Caco-2 (cell line): ENCODE measurements at regions not wholly inside any gene's neighbourhood (a gene's known extent, or its start where the extent isn't known, plus 50 kb on each side); places are given as distances from the start of the nearest gene placed in this dataset.

Experiments
- BruUV-seq: library from RNA; stranded (reverse); fragments of 400-500 nt; replicated peaks from 2 replicates; lab custom pipeline; 2021; lab: Mats Ljungman, UMichigan
- CTCF ChIA-PET: fragments of 300-600 bp; sonication (Branson Sonifier 250); formaldehyde crosslinking; loops from one replicate; lab custom pipeline; 2022; ENCODE audit warnings: antibody characterized with exemption; lab: Charles Lee
- POLR2A ChIA-PET: fragments of 300-600 bp; sonication (Branson Sonifier 250); formaldehyde crosslinking; loops from one replicate; lab custom pipeline; 2022; ENCODE audit warnings: antibody characterized with exemption; lab: Charles Lee
- DNase-seq, 2 experiments: peaks; one replicate each; pipeline versions ENCODE4 v3.0.0 to v3.0.0-alpha.2; 2020 to 2022
- H3K27me3 ChIP-seq: replicated peaks from 2 replicates; pipeline ENCODE4 v1.6.0; 2011; ENCODE audit warnings: low read length; ENCODE audit not compliant: control insufficient read depth, insufficient read depth
- H3K36me3 ChIP-seq: 2 replicates; pipeline ENCODE4 v1.5.1; 2011; ENCODE audit warnings: low read length; ENCODE audit not compliant: control insufficient read depth, insufficient read depth
- H3K4me1 ChIP-seq: fragments of 250-450 bp; sonication (Bioruptor Pico); 2 replicates; pipeline ENCODE4 v1.5.1; 2020; ENCODE audit warnings: mild to moderate bottlenecking
- H3K4me3 ChIP-seq: 2 replicates; pipeline ENCODE4 v1.5.1; 2011; ENCODE audit warnings: low read depth, mild to moderate bottlenecking, control low read depth, low read length
- H3K9me3 ChIP-seq: fragments of 250-450 bp; sonication (Bioruptor Pico); 2 replicates; pipeline ENCODE4 v1.5.1; 2020; ENCODE audit warnings: mild to moderate bottlenecking, moderate library complexity
- H3K27ac Mint-ChIP-seq: one replicate; pipeline ENCODE4 v1.8.0; 2022; ENCODE audit warnings: mixed read lengths; ENCODE audit not compliant: unreplicated experiment
- H3K27me3 Mint-ChIP-seq: one replicate; pipeline ENCODE4 v1.8.0; 2022; ENCODE audit warnings: mixed read lengths; ENCODE audit not compliant: insufficient read depth, unreplicated experiment
- H3K36me3 Mint-ChIP-seq: one replicate; pipeline ENCODE4 v1.8.0; 2022; ENCODE audit warnings: mild to moderate bottlenecking, mixed read lengths; ENCODE audit not compliant: insufficient read depth, unreplicated experiment
- H3K4me1 Mint-ChIP-seq: one replicate; pipeline ENCODE4 v1.8.0; 2022; ENCODE audit warnings: low read depth, mixed read lengths; ENCODE audit not compliant: unreplicated experiment
- H3K4me3 Mint-ChIP-seq: one replicate; pipeline ENCODE4 v1.8.0; 2022; ENCODE audit warnings: mild to moderate bottlenecking, moderate library complexity, mixed read lengths; ENCODE audit not compliant: unreplicated experiment
- H3K9me3 Mint-ChIP-seq: one replicate; pipeline ENCODE4 v1.8.0; 2022; ENCODE audit warnings: mixed read lengths; ENCODE audit not compliant: unreplicated experiment
- CTCF ChIP-seq, 2 experiments: fragments of 200-600 bp in 1 of 2; IDR thresholded peaks; 1 replicate in 1 of 2; 2 replicates in 1 of 2; pipeline versions ENCODE4 v1.5.1 to v1.8.0; 2011 to 2022; ENCODE audit warnings: antibody characterized with exemption in 1 of 2, control low read depth in 1 of 2, inconsistent platforms in 1 of 2, low read depth in 1 of 2, low read length in 1 of 2, mild to moderate bottlenecking in 1 of 2, moderate library complexity in 1 of 2; ENCODE audit not compliant: insufficient read depth in 1 of 2, severe bottlenecking in 1 of 2, unreplicated experiment in 1 of 2
- intact Hi-C: fragments of 100-400 bp; cut with micrococcal nuclease; formaldehyde crosslinking; loops from one replicate; pipeline ENCODE4 v1.10.0; 2022; ENCODE audit not compliant: unreplicated experiment

- H3K36me3 Mint-ChIP-seq: no peaks in the 10 kb centered on the region
- no peaks in the 10 kb centered on the region for H3K9me3 Mint-ChIP-seq
- H3K4me1 Mint-ChIP-seq: no peaks in the 10 kb centered on the region
- H3K27me3 Mint-ChIP-seq: peaks cover 4% of the 10 kb centered on the region
- H3K36me3 ChIP-seq: no peaks in the 10 kb centered on the region
- no peaks in the 10 kb centered on the region for H3K4me1 ChIP-seq
- DNase-seq: no peak
- TF ChIP-seq CTCF (IDR thresholded peaks at IDR 0.05; ENCODE audit: insufficient read depth in 1 of 2, low read depth in 1 of 2, low read length in 1 of 2, severe bottlenecking in 1 of 2, unreplicated experiment in 1 of 2): no peak
- H3K27me3 ChIP-seq: no peaks in the 10 kb centered on the region
- no peak overlapping the region for H3K4me3 ChIP-seq
- intact Hi-C loops: no loop called here
- H3K9me3 ChIP-seq: no peaks in the 10 kb centered on the region
- BruUV-seq: no TSS peak
- H3K4me3 Mint-ChIP-seq: no peak overlapping the region
- ChIA-PET POLR2A (no interaction called here), CTCF (no interaction called here)
- no peak overlapping the region for H3K27ac Mint-ChIP-seq
Observed at GRCh38 chr2:83394134-83394904, 1064.8 kb downstream of the SUCLG1 start.

GRCh38 chr2:83388804-83389203 lies 1070.3 kb downstream of the SUCLG1 start:
- Mint-ChIP-seq H3K36me3 (no peaks in the 10 kb centered on the region), H3K27me3 (peaks cover under 1% of the 10 kb centered on the region), H3K27ac (no peak overlapping the region), H3K4me1 (no peaks in the 10 kb centered on the region), H3K9me3 (no peaks in the 10 kb centered on the region), H3K4me3 (no peak overlapping the region)
- H3K36me3 ChIP-seq: no peaks in the 10 kb centered on the region
- no peaks in the 10 kb centered on the region for H3K27me3 ChIP-seq
- ChIA-PET POLR2A (no interaction called here), CTCF (no interaction called here)
- no peaks in the 10 kb centered on the region for H3K9me3 ChIP-seq
- TF ChIP-seq CTCF (IDR thresholded peaks at IDR 0.05; ENCODE audit: insufficient read depth in 1 of 2, low read depth in 1 of 2, low read length in 1 of 2, severe bottlenecking in 1 of 2, unreplicated experiment in 1 of 2): no peak
- H3K4me3 ChIP-seq: no peak overlapping the region
- intact Hi-C loops: no loop called here
- no peaks in the 10 kb centered on the region for H3K4me1 ChIP-seq
- no peak for DNase-seq
- no TSS peak for BruUV-seq

- no peaks in the 10 kb centered on the region for H3K9me3 Mint-ChIP-seq
- no TSS peak for BruUV-seq
Observed at GRCh38 chr2:83386549-83386948, 1072.5 kb downstream of the SUCLG1 start.

More at GRCh38 chr2:83386549-83386948, 1072.5 kb downstream of the SUCLG1 start:
- H3K9me3 ChIP-seq: no peaks in the 10 kb centered on the region
- H3K4me3 ChIP-seq: no peak overlapping the region
- Mint-ChIP-seq H3K4me3 (no peak overlapping the region), H3K27me3 (no peaks in the 10 kb centered on the region), H3K4me1 (no peaks in the 10 kb centered on the region), H3K36me3 (no peaks in the 10 kb centered on the region), H3K27ac (no peak overlapping the region)
- H3K27me3 ChIP-seq: no peaks in the 10 kb centered on the region
- no peak for DNase-seq
- H3K4me1 ChIP-seq: no peaks in the 10 kb centered on the region
- H3K36me3 ChIP-seq: no peaks in the 10 kb centered on the region
- POLR2A ChIA-PET: no interaction called here
- no peak for TF ChIP-seq CTCF (IDR thresholded peaks at IDR 0.05; ENCODE audit: insufficient read depth in 1 of 2, low read depth in 1 of 2, low read length in 1 of 2, severe bottlenecking in 1 of 2, unreplicated experiment in 1 of 2)
- intact Hi-C loops: no loop called here
- CTCF ChIA-PET: no interaction called here
